ENCODE measurements at regions not wholly inside any gene's neighbourhood (a gene's known extent, or its start where the extent isn't known, plus 50 kb on each side); places are given as distances from the start of the nearest gene placed in this dataset.
"Not testable (repeated sequence)": the region's sequence is repeated elsewhere in the genome, so short reads cannot be mapped to it uniquely, and the experiment has no call there.

DNA sequence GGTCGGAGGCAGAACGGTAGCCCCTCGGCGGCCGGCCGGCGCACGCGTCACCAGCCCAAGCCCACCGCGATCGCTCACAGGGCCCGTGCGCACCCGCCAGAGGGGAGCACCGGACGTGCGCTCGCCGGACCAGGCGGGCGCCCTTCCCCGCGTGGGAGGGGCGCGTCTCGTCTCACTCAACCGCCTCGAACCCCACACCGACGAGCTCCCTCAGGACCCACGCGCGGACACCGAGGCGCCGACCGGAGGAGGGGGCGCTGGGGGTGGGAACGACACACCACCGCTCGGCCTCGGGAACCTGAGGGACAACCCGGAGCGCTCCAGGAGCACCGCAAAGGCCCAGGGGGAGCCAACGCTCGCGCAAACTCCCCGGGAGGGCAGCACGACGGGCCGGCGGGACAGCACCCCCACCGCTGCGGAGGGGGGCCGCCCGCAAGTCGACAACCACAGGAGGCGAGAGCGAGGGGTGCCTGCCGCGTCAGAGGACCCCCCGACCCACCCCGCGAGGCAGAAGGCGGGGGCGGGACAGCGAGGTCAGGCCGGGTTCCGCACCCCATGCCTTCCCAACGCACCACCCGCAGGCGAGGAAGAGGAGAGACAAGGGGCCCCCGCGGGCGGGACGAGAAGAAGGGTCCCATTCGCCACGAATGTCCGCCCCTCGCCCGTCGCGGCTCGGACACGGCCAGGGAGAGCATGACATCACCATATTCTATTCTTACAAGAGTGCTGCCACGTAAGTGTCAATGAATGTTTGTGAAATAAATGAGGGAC, 512.7 kb upstream of the ZNF337 start:
- intact Hi-C loops (cut with DNase I; ENCODE audit: low total_unique reads) = no loop called here
- Histone ChIP-seq H3K9me3 (no peaks in the 10 kb centered on the region), H3K4me3 (no peak overlapping the region), H3K36me3 (no peaks in the 10 kb centered on the region), H3K4me1 (peaks cover 0 to 20% (median 15%) of the 10 kb centered on the region in 4 donors), H3K27me3 (peaks cover 0 to 25% of the 10 kb centered on the region in 2 donors), H3K27ac (no peak overlapping the region)
- DNase-seq = peak in 1 of 2 donors; percentile 39
- no peak for TF ChIP-seq CTCF (IDR thresholded peaks at IDR 0.05)

GRCh38 chr20:26208296-26209091, 511.8 kb upstream of the ZNF337 start:
- peaks cover 0 to 20% (median 15%) of the 10 kb centered on the region in 4 donors for H3K4me1 ChIP-seq
- no peaks in the 10 kb centered on the region for H3K9me3 ChIP-seq
- DNase-seq = no peak
- no peaks in the 10 kb centered on the region for H3K36me3 ChIP-seq
- peak overlapping the region; percentile 22 to 23 for H3K4me3 ChIP-seq
- no peak for TF ChIP-seq CTCF (IDR thresholded peaks at IDR 0.05)
- H3K27me3 ChIP-seq = peaks cover 0 to 25% of the 10 kb centered on the region in 2 donors
- no peak overlapping the region for H3K27ac ChIP-seq
- intact Hi-C loops (cut with DNase I; ENCODE audit: low total_unique reads) = no loop called here

DNA sequence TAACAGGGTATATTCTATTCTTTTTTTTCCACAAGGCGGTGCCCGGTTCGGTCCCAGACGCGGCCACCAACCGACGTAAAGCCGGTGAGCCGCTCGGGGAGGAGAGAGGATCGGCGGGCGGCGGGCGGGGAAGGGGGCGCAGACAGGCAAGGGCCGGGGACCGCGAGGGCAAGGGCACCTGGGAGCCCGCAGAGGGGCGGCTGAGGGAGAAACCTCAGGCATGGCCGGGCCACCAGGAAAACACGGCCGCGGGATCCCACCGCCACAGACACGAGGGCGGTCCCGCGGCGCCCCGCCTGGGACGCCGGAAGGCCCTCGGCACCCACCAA, 511.3 kb upstream of the ZNF337 start:
- H3K9me3 ChIP-seq; H3K36me3 ChIP-seq; H3K27ac ChIP-seq; intact Hi-C loops (cut with DNase I; ENCODE audit: low total_unique reads): not testable (repeated sequence)
- DNase-seq = peak in 1 of 2 donors; percentile 53
- peak overlapping the region; percentile 22 to 23 for H3K4me3 ChIP-seq
- H3K4me1 ChIP-seq = peaks cover 0 to 20% (median 15%) of the 10 kb centered on the region in 4 donors
- H3K27me3 ChIP-seq = peaks cover 0 to 25% of the 10 kb centered on the region in 2 donors

GRCh38 chr20:26207237-26207966, 510.7 kb upstream of the ZNF337 start:
- intact Hi-C loops (cut with DNase I; ENCODE audit: low total_unique reads) = no loop called here
- Histone ChIP-seq H3K27me3 (peaks cover 0 to 25% of the 10 kb centered on the region in 2 donors), H3K4me1 (peaks cover 0 to 20% (median 15%) of the 10 kb centered on the region in 4 donors), H3K4me3 (peak overlapping the region in 1 of 2 donors; percentile 22), H3K9me3 (peaks cover 0 to 3% (median 0%) of the 10 kb centered on the region in 3 donors), H3K36me3 (no peaks in the 10 kb centered on the region), H3K27ac (no peak overlapping the region)
- DNase-seq = no peak
- no peak for TF ChIP-seq CTCF (IDR thresholded peaks at IDR 0.05)

GRCh38 chr20:26205350-26205749, 508.7 kb upstream of the ZNF337 start:
- Histone ChIP-seq H3K27me3 (peaks cover 0 to 25% of the 10 kb centered on the region in 2 donors), H3K4me1 (peaks cover 0 to 20% (median 15%) of the 10 kb centered on the region in 4 donors), H3K36me3 (no peaks in the 10 kb centered on the region), H3K4me3 (no peak overlapping the region), H3K9me3 (peaks cover 0 to 17% (median 0%) of the 10 kb centered on the region in 3 donors), H3K27ac (no peak overlapping the region)
- no peak for DNase-seq
- TF ChIP-seq CTCF (IDR thresholded peaks at IDR 0.05) = no peak
- intact Hi-C loops (cut with DNase I; ENCODE audit: low total_unique reads) = no loop called here

GRCh38 chr20:26201026-26201425, 504.4 kb upstream of the ZNF337 start:
- H3K27ac ChIP-seq; DNase-seq; intact Hi-C loops (cut with DNase I; ENCODE audit: low total_unique reads): not testable (repeated sequence)

DNA sequence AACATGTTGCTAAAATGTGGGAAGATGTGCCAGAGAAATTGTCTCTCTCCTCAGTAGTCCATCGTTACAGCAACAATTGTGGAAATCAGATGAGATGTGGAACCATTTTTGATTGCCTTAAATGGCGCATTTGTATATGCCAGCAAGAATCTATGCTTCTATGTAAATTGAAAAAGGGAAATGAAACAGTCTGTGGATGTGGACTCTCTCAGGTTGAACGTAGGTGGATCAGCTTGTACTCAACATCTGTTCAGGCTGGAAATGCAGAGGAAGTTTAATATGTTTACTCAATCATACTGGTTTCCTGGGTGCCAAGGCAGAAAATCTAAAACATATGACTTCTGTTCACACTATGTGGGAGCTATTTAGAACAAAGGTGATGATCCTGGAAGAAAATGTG, 490.7 kb upstream of the ZNF337 start:
- intact Hi-C loops (cut with DNase I; ENCODE audit: low total_unique reads); H3K4me3 ChIP-seq; DNase-seq: not testable (repeated sequence)

More at GRCh38 chr20:26201026-26201425, 504.4 kb upstream of the ZNF337 start:
- H3K27me3 ChIP-seq, H3K36me3 ChIP-seq, H3K4me3 ChIP-seq, H3K4me1 ChIP-seq: not testable (repeated sequence)
- peaks cover 0 to 17% (median 0%) of the 10 kb centered on the region in 3 donors for H3K9me3 ChIP-seq

GRCh38 chr20:26183720-26184119, 487.1 kb upstream of the ZNF337 start:
- DNase-seq; H3K4me3 ChIP-seq; intact Hi-C loops (cut with DNase I; ENCODE audit: low total_unique reads): not testable (repeated sequence)

More for the DNA sequence above, 490.7 kb upstream of the ZNF337 start:
- H3K4me1 ChIP-seq, H3K36me3 ChIP-seq, H3K9me3 ChIP-seq, H3K27me3 ChIP-seq, H3K27ac ChIP-seq: not testable (repeated sequence)

GRCh38 chr20:26181364-26181763, 484.7 kb upstream of the ZNF337 start:
- H3K27ac ChIP-seq; intact Hi-C loops (cut with DNase I; ENCODE audit: low total_unique reads); H3K36me3 ChIP-seq; H3K4me3 ChIP-seq; H3K9me3 ChIP-seq; H3K4me1 ChIP-seq; DNase-seq; H3K27me3 ChIP-seq: not testable (repeated sequence)

More at GRCh38 chr20:26183720-26184119, 487.1 kb upstream of the ZNF337 start:
- H3K27me3 ChIP-seq, H3K36me3 ChIP-seq, H3K27ac ChIP-seq, H3K4me1 ChIP-seq, H3K9me3 ChIP-seq: not testable (repeated sequence)

Data from tibial artery (tissue), 4 donors.